WTC11 (cell line): ENCODE measurements at regions not wholly inside any gene's neighbourhood (a gene's known extent, or its start where the extent isn't known, plus 50 kb on each side); places are given as distances from the start of the nearest gene placed in this dataset.

ENCODE experiments used
- ATAC-seq: fragments of 200-7000 bp; cut with Tn5 transposase; 2 replicates; pipeline ENCODE4 v1.10.0; 2021; ENCODE audit warnings: mild to moderate bottlenecking, moderate library complexity
- CTCF ChIA-PET: fragments of 300-600 bp; sonication (Branson Sonifier 250); formaldehyde crosslinking; loops from one replicate; lab custom pipeline; 2021; ENCODE audit warnings: antibody characterized with exemption; lab: Charles Lee
- POLR2A ChIA-PET: fragments of 350-600 bp; sonication (Branson Sonifier 250); formaldehyde crosslinking; loops from one replicate; lab custom pipeline; 2021; ENCODE audit warnings: antibody characterized with exemption; lab: Charles Lee
- DNase-seq: peaks from one replicate; pipeline ENCODE4 v3.0.0; 2021; ENCODE audit warnings: low spot score
- H3K27ac Mint-ChIP-seq: 2 replicates; pipeline ENCODE4 v1.8.0; 2021; ENCODE audit warnings: mixed read lengths
- H3K27me3 Mint-ChIP-seq: 2 replicates; pipeline ENCODE4 v1.8.0; 2021; ENCODE audit warnings: low read depth, mild to moderate bottlenecking, moderate library complexity, mixed read lengths
- H3K36me3 Mint-ChIP-seq: 2 replicates; pipeline ENCODE4 v1.8.0; 2021; ENCODE audit warnings: mixed read lengths
- H3K4me1 Mint-ChIP-seq: 2 replicates; pipeline ENCODE4 v1.8.0; 2022; ENCODE audit warnings: mixed read lengths
- H3K4me3 Mint-ChIP-seq: 2 replicates; pipeline ENCODE4 v1.8.0; 2021; ENCODE audit warnings: mild to moderate bottlenecking, moderate library complexity, mixed read lengths
- H3K9me3 Mint-ChIP-seq: 2 replicates; pipeline ENCODE4 v1.8.0; 2021; ENCODE audit warnings: mixed read lengths
- E2F5 ChIP-seq: sonication (generic); formaldehyde crosslinking; IDR thresholded peaks from 2 replicates; pipeline ENCODE4 v1.8.1; 2022; ENCODE audit warnings: mild to moderate bottlenecking, moderate library complexity, missing genetic modification reagents
- ESRRA ChIP-seq: sonication (generic); formaldehyde crosslinking; IDR thresholded peaks from 2 replicates; pipeline ENCODE4 v1.8.1; 2022; ENCODE audit warnings: mild to moderate bottlenecking, missing genetic modification reagents, borderline replicate concordance
- FOXJ3 ChIP-seq: sonication (generic); formaldehyde crosslinking; IDR thresholded peaks from 2 replicates; pipeline ENCODE4 v1.9.0; 2021; ENCODE audit warnings: missing genetic modification reagents, mild to moderate bottlenecking, borderline replicate concordance
- FOXK1 ChIP-seq: sonication (generic); formaldehyde crosslinking; IDR thresholded peaks from 2 replicates; pipeline ENCODE4 v1.8.0; 2022; ENCODE audit warnings: mild to moderate bottlenecking, moderate library complexity, missing genetic modification reagents
- GABPB1 ChIP-seq: sonication (generic); formaldehyde crosslinking; IDR thresholded peaks from 2 replicates; pipeline ENCODE4 v1.8.1; 2023; ENCODE audit warnings: mild to moderate bottlenecking, missing genetic modification reagents
- HMGA2 ChIP-seq: fragments of 250-450 bp; sonication (Bioruptor Pico); IDR thresholded peaks from 2 replicates; pipeline ENCODE4 v1.4.0; 2021; ENCODE audit warnings: mild to moderate bottlenecking, moderate library complexity
- KAT7 ChIP-seq: sonication (generic); formaldehyde crosslinking; IDR thresholded peaks from 2 replicates; pipeline ENCODE4 v1.8.1; 2023; ENCODE audit warnings: missing genetic modification reagents, mild to moderate bottlenecking, borderline replicate concordance
- MLX ChIP-seq: sonication (generic); formaldehyde crosslinking; IDR thresholded peaks from 2 replicates; pipeline ENCODE4 v1.8.1; 2023; ENCODE audit warnings: mild to moderate bottlenecking, missing genetic modification reagents, moderate library complexity
- NFATC4 ChIP-seq: fragments of 250-450 bp; sonication (Bioruptor Pico); IDR thresholded peaks from 2 replicates; pipeline ENCODE4 v1.9.0; 2021; ENCODE audit warnings: mild to moderate bottlenecking
- NR1H2 ChIP-seq: sonication (generic); formaldehyde crosslinking; IDR thresholded peaks from 2 replicates; pipeline ENCODE4 v1.9.0; 2021; ENCODE audit warnings: mild to moderate bottlenecking, moderate library complexity, missing genetic modification reagents
- NR3C1 ChIP-seq: sonication (generic); formaldehyde crosslinking; conservative IDR thresholded peaks from 2 replicates; pipeline ENCODE4 v1.8.1; 2023; ENCODE audit warnings: low read depth, mild to moderate bottlenecking, missing genetic modification reagents
- OVOL2 ChIP-seq: fragments of 250-450 bp; sonication (Bioruptor Pico); IDR thresholded peaks from 2 replicates; pipeline ENCODE4 v1.9.0; 2021; ENCODE audit warnings: mild to moderate bottlenecking, borderline replicate concordance
- PRRX2 ChIP-seq: fragments of 250-450 bp; sonication (Bioruptor Pico); IDR thresholded peaks from 2 replicates; pipeline ENCODE4 v1.8.0; 2021; ENCODE audit warnings: mild to moderate bottlenecking
- RELA ChIP-seq: sonication (generic); formaldehyde crosslinking; IDR thresholded peaks from 2 replicates; pipeline ENCODE4 v1.8.1; 2022; ENCODE audit warnings: missing genetic modification reagents, mild to moderate bottlenecking, borderline replicate concordance
- SMAD3 ChIP-seq: sonication (generic); formaldehyde crosslinking; IDR thresholded peaks from 2 replicates; pipeline ENCODE4 v1.8.0; 2022; ENCODE audit warnings: missing genetic modification reagents, mild to moderate bottlenecking, borderline replicate concordance
- SOX15 ChIP-seq: fragments of 250-450 bp; sonication (Bioruptor Pico); IDR thresholded peaks from 2 replicates; pipeline ENCODE4 v1.9.0; 2021; ENCODE audit warnings: mild to moderate bottlenecking
- TEAD4 ChIP-seq: sonication (generic); formaldehyde crosslinking; IDR thresholded peaks from 2 replicates; pipeline ENCODE4 v1.8.0; 2022; ENCODE audit warnings: mild to moderate bottlenecking, missing genetic modification reagents
- ZBTB21 ChIP-seq: sonication (generic); formaldehyde crosslinking; IDR thresholded peaks from 2 replicates; pipeline ENCODE4 v1.8.1; 2023; ENCODE audit warnings: mild to moderate bottlenecking, missing genetic modification reagents, borderline replicate concordance
- ZNF263 ChIP-seq: sonication (generic); formaldehyde crosslinking; IDR thresholded peaks from 2 replicates; pipeline ENCODE4 v1.8.1; 2022; ENCODE audit warnings: low read depth, mild to moderate bottlenecking, moderate library complexity, missing genetic modification reagents
- ZNF317 ChIP-seq: sonication (generic); formaldehyde crosslinking; IDR thresholded peaks from 2 replicates; pipeline ENCODE4 v1.8.1; 2023; ENCODE audit warnings: low read depth, mild to moderate bottlenecking, moderate library complexity, missing genetic modification reagents, borderline replicate concordance
- ZNF396 ChIP-seq: fragments of 250-450 bp; sonication (Bioruptor Pico); IDR thresholded peaks from 2 replicates; pipeline ENCODE4 v1.8.0; 2021; ENCODE audit warnings: mild to moderate bottlenecking, moderate library complexity, borderline replicate concordance
- ZNF416 ChIP-seq: fragments of 250-450 bp; sonication (Bioruptor Pico); IDR thresholded peaks from 2 replicates; pipeline ENCODE4 v1.9.0; 2021; ENCODE audit warnings: mild to moderate bottlenecking, inconsistent platforms
- ZNF512 ChIP-seq: sonication (generic); formaldehyde crosslinking; IDR thresholded peaks from 2 replicates; pipeline ENCODE4 v1.8.1; 2022; ENCODE audit warnings: missing genetic modification reagents, borderline replicate concordance
- ZNF532 ChIP-seq: fragments of 250-450 bp; sonication (Bioruptor Pico); IDR thresholded peaks from 2 replicates; pipeline ENCODE4 v1.9.0; 2021; ENCODE audit warnings: mild to moderate bottlenecking, borderline replicate concordance

- no peak for TF ChIP-seq E2F5 (CRISPR knock-in tag)
- no peak for TF ChIP-seq ZNF416 (CRISPR knock-in tag)
- no peak for TF ChIP-seq RELA (CRISPR knock-in tag)
- TF ChIP-seq ZBTB21 = no peak
- ChIA-PET CTCF (no interaction called here), POLR2A (no interaction called here)
- Mint-ChIP-seq H3K36me3 (no peaks in the 10 kb centered on the region), H3K9me3 (no peaks in the 10 kb centered on the region), H3K27ac (no peak overlapping the region), H3K4me3 (no peak overlapping the region), H3K27me3 (no peaks in the 10 kb centered on the region), H3K4me1 (peaks cover 12% of the 10 kb centered on the region)
- ATAC-seq (no peak), DNase-seq (no peak)
Measured at GRCh38 chr6:92714346-92714745, 705.0 kb downstream of the EPHA7 start.

- TF ChIP-seq ESRRA (no peak), HMGA2 (CRISPR knock-in tag) (no peak), ZNF317 (CRISPR knock-in tag) (no peak), OVOL2 (CRISPR knock-in tag) (no peak), FOXK1 (CRISPR knock-in tag) (no peak), SMAD3 (CRISPR knock-in tag) (no peak), PRRX2 (no peak), ZBTB21 (no peak), NR1H2 (CRISPR knock-in tag) (no peak), SOX15 (no peak), KAT7 (CRISPR knock-in tag) (no peak), FOXJ3 (no peak), ZNF532 (CRISPR knock-in tag) (no peak), MLX (CRISPR knock-in tag) (no peak)
Measured at GRCh38 chr6:92710048-92710447, 709.3 kb downstream of the EPHA7 start.

GRCh38 chr6:92708945-92709344, 710.4 kb downstream of the EPHA7 start:
- Mint-ChIP-seq H3K27me3 (no peaks in the 10 kb centered on the region), H3K4me1 (no peaks in the 10 kb centered on the region), H3K4me3 (no peak overlapping the region), H3K9me3 (no peaks in the 10 kb centered on the region), H3K27ac (no peak overlapping the region), H3K36me3 (no peaks in the 10 kb centered on the region)
- no peak for DNase-seq
- ChIA-PET CTCF (no interaction called here), POLR2A (no interaction called here)
- TF ChIP-seq NFATC4 (CRISPR knock-in tag) (no peak), ZNF416 (CRISPR knock-in tag) (no peak), FOXK1 (CRISPR knock-in tag) (no peak), SOX15 (no peak), TEAD4 (CRISPR knock-in tag) (no peak), ZNF396 (CRISPR knock-in tag) (no peak), GABPB1 (CRISPR knock-in tag) (no peak), NR3C1 (CRISPR knock-in tag) (no peak), ZNF263 (CRISPR knock-in tag) (no peak), ZNF512 (CRISPR knock-in tag) (no peak), HMGA2 (CRISPR knock-in tag) (no peak), ZNF317 (CRISPR knock-in tag) (no peak)
- ATAC-seq = no peak

More at GRCh38 chr6:92710048-92710447, 709.3 kb downstream of the EPHA7 start:
- H3K4me3 Mint-ChIP-seq = no peak overlapping the region
- no peaks in the 10 kb centered on the region for H3K36me3 Mint-ChIP-seq
- H3K9me3 Mint-ChIP-seq = no peaks in the 10 kb centered on the region
- no peaks in the 10 kb centered on the region for H3K27me3 Mint-ChIP-seq
- no peak for ATAC-seq
- ChIA-PET POLR2A (no interaction called here), CTCF (interaction anchor here (0.6 kb wide), 1 partner anchor 1538 kb away, joined by 3 read pairs; no protein-coding TSS in a partner anchor)
- no peak overlapping the region for H3K27ac Mint-ChIP-seq
- H3K4me1 Mint-ChIP-seq = peaks cover 2% of the 10 kb centered on the region; the same call in 1 of the 2 replicates
- no peak for DNase-seq
